GM23338 (cell line): ENCODE measurements at regions not wholly inside any gene's neighbourhood (a gene's known extent, or its start where the extent isn't known, plus 50 kb on each side); places are given as distances from the start of the nearest gene placed in this dataset.

Experiments used
- ATAC-seq: fragments of 200-7000 bp; cut with Tn5 transposase; 3 replicates; pipeline ENCODE4 v1.9.1; 2020
- DNase-seq: peaks from one replicate; pipeline ENCODE4 v3.0.0-alpha.2; 2015; ENCODE audit warnings: low spot score
- H2AFZ ChIP-seq: fragments of 200-600 bp; sonication (generic); 2 replicates; pipeline ENCODE4 v1.8.0; 2016; ENCODE audit warnings: antibody characterized with exemption, mild to moderate bottlenecking, moderate library complexity
- H3F3A ChIP-seq: fragments of 200-600 bp; sonication (generic); replicated peaks from 2 replicates; pipeline ENCODE4 v1.8.0; 2017; ENCODE audit warnings: antibody characterized with exemption, mixed run types, low read depth
- H3K27ac ChIP-seq: fragments of 200-600 bp; sonication (generic); 2 replicates; pipeline ENCODE4 v1.6.1; 2016; ENCODE audit warnings: low read depth
- H3K27me3 ChIP-seq: fragments of 200-600 bp; sonication (generic); 2 replicates; pipeline ENCODE4 v1.8.0; 2016; ENCODE audit warnings: mild to moderate bottlenecking, mixed run types, moderate library complexity; ENCODE audit not compliant: insufficient read depth
- H3K36me3 ChIP-seq: fragments of 200-600 bp; sonication (generic); 2 replicates; pipeline ENCODE4 v1.8.0; 2016; ENCODE audit warnings: mild to moderate bottlenecking; ENCODE audit not compliant: insufficient read depth
- H3K4me1 ChIP-seq: fragments of 200-600 bp; sonication (generic); 2 replicates; pipeline ENCODE4 v1.8.0; 2016; ENCODE audit warnings: mild to moderate bottlenecking, moderate library complexity; ENCODE audit not compliant: insufficient read depth
- H3K4me2 ChIP-seq: fragments of 200-600 bp; sonication (generic); 2 replicates; pipeline ENCODE4 v1.7.1; 2017; ENCODE audit warnings: mixed run types
- H3K4me3 ChIP-seq: fragments of 200-600 bp; sonication (generic); 2 replicates; pipeline ENCODE4 v1.6.1; 2016; ENCODE audit warnings: mixed run types
- H3K79me2 ChIP-seq: fragments of 200-600 bp; sonication (generic); replicated peaks from 2 replicates; pipeline ENCODE4 v1.8.0; 2017; ENCODE audit warnings: mild to moderate bottlenecking; ENCODE audit not compliant: insufficient read depth
- H3K9me2 ChIP-seq: fragments of 200-600 bp; sonication (generic); 2 replicates; pipeline ENCODE4 v1.8.0; 2017; ENCODE audit not compliant: insufficient read depth
- H4K20me1 ChIP-seq: fragments of 200-600 bp; sonication (generic); replicated peaks from 2 replicates; pipeline ENCODE4 v1.8.0; 2017; ENCODE audit warnings: mild to moderate bottlenecking; ENCODE audit not compliant: insufficient read depth
- H3K27ac Mint-ChIP-seq: 2 replicates; pipeline ENCODE4 v1.8.0; 2020; ENCODE audit warnings: inconsistent platforms, mild to moderate bottlenecking, moderate library complexity, mixed read lengths
- H3K27me3 Mint-ChIP-seq: 3 replicates; pipeline ENCODE4 v1.8.0; 2022; ENCODE audit warnings: low read depth, mild to moderate bottlenecking, moderate library complexity, mixed read lengths, inconsistent platforms; ENCODE audit not compliant: insufficient read depth, poor library complexity
- H3K36me3 Mint-ChIP-seq: 3 replicates; pipeline ENCODE4 v1.8.0; 2021; ENCODE audit warnings: low read depth, mild to moderate bottlenecking, inconsistent platforms, moderate library complexity, mixed read lengths
- H3K4me1 Mint-ChIP-seq: 3 replicates; pipeline ENCODE4 v1.8.0; 2020; ENCODE audit warnings: mild to moderate bottlenecking, inconsistent platforms, mixed read lengths
- H3K4me3 Mint-ChIP-seq: 3 replicates; pipeline ENCODE4 v1.8.0; 2021; ENCODE audit warnings: moderate library complexity, mild to moderate bottlenecking, inconsistent platforms, mixed read lengths
- H3K9me3 Mint-ChIP-seq: 3 replicates; pipeline ENCODE4 v1.8.0; 2020; ENCODE audit warnings: moderate library complexity, mild to moderate bottlenecking, inconsistent platforms, mixed read lengths
- EZH2 ChIP-seq: fragments of 200-600 bp; sonication (generic); IDR thresholded peaks from one replicate; pipeline ENCODE4 v1.8.0; 2017; ENCODE audit warnings: antibody characterized with exemption, mild to moderate bottlenecking, low read depth; ENCODE audit not compliant: unreplicated experiment
- JUNB ChIP-seq: IDR thresholded peaks from one replicate; pipeline ENCODE4 v1.6.1; 2016; ENCODE audit warnings: antibody characterized with exemption; ENCODE audit not compliant: unreplicated experiment
- NANOG ChIP-seq: IDR thresholded peaks from 2 replicates; pipeline ENCODE4 v1.6.1; 2016; ENCODE audit warnings: antibody characterized with exemption, borderline replicate concordance
- STAT1 ChIP-seq: IDR thresholded peaks from one replicate; pipeline ENCODE4 v1.6.1; 2016; ENCODE audit warnings: antibody characterized with exemption; ENCODE audit not compliant: unreplicated experiment
- ZNF114 ChIP-seq: fragments of 250-450 bp; sonication (Bioruptor Pico); IDR thresholded peaks from 2 replicates; pipeline ENCODE4 v1.5.0; 2020; ENCODE audit warnings: mild to moderate bottlenecking, moderate library complexity
- TF ChIP-seq, protein P1 (sequence below): fragments of 250-450 bp; sonication (Bioruptor Pico); IDR thresholded peaks from 2 replicates; pipeline ENCODE4 v1.5.0; 2020; ENCODE audit warnings: mild to moderate bottlenecking, moderate library complexity
- TF ChIP-seq, protein P2 (sequence below): IDR thresholded peaks from one replicate; pipeline ENCODE4 v1.6.1; 2018; ENCODE audit warnings: antibody characterized with exemption; ENCODE audit not compliant: unreplicated experiment
- TF ChIP-seq, protein P3 (sequence below), 2 experiments: fragments of 200-600 bp in 1 of 2; sonication (generic) in 1 of 2; conservative IDR thresholded peaks; 2 replicates each; pipeline versions ENCODE4 v1.5.1 to v1.6.1; 2016 to 2017; ENCODE audit warnings: antibody characterized with exemption in 2 of 2, low read depth in 2 of 2, mild to moderate bottlenecking in 2 of 2, moderate library complexity in 1 of 2

DNA sequence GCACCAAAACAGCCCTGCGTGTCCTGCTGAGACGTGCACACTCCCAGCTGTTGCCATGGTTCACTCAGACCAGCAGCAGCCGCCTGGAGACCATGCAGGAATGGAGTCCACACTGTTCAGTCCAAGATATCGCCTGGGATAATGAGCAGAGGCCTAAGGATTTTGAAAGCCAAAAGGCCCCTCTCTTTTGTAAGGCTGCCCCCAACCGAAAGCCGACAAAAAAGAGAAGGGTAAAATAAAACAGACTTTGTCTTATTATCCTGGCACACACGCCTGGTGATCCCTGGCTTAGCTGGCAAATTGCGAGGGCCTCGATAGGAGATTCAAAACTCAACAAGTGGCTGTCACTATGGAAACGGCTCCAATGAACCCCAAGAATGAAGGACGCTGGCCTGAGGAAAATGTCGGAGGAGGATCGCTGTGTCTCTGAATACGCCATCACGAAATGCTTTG is 263.6 kb downstream of the SKIDA1 start:
- Mint-ChIP-seq H3K4me3 (no peak overlapping the region), H3K4me1 (peaks cover 16% of the 10 kb centered on the region), H3K27ac (no peak overlapping the region), H3K36me3 (0 out of 3 replicates have a peak, but pooled peaks cover 6% of the 10 kb centered on the region), H3K27me3 (peaks cover 4% of the 10 kb centered on the region), H3K9me3 (no peaks in the 10 kb centered on the region; the same call in 2 of the 3 replicates)
- Histone ChIP-seq H2AFZ (peak overlapping the region; percentile 5; the same call in 1 of the 2 replicates), H3K36me3 (no peaks in the 10 kb centered on the region; the same call in 1 of the 2 replicates), H3K9me2 (no peaks in the 10 kb centered on the region), H3K27ac (no peak overlapping the region), H3K4me2 (no peak overlapping the region), H3K4me3 (no peak overlapping the region), H4K20me1 (no peaks in the 10 kb centered on the region), H3K27me3 (no peaks in the 10 kb centered on the region), H3K79me2 (no peaks in the 10 kb centered on the region), H3F3A (no peaks in the 10 kb centered on the region), H3K4me1 (peaks cover 8% of the 10 kb centered on the region; the same call in 1 of the 2 replicates)
- no peak; the same call in 2 of the 3 replicates for ATAC-seq
- TF ChIP-seq JUNB = no peak
- no peak for TF ChIP-seq STAT1
- no peak for DNase-seq

DNA sequence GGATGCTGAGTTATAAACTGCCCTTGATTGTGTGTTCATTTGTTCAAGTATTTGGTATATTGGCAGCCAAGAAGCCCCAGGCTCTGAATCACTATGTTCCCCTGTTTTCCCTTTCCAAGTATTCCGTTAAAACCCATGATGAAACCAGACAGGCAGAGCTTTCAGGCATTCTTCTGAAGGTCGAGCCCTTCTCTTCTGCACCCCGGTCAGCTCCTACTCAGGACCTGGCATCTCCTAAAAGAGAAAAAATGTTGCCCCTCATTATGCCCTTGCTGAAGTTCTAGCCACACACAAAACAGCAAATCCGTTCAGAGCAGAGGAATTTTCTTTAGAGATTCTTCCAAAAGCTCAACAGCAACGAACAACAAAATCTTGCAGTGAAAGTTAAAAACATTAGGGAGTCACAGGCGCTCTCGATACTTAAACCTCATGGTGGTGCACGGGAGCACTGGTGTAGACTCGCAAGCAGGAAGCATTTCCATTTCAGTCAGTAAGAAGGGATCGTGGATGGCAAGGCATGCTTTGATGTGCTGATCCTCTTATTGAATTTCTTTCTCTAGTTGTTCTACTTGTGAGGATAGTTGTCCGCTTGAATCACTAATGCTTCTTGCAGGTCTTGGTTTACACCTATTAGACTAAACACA is 264.9 kb downstream of the SKIDA1 start:
- Histone ChIP-seq H3K36me3 (no peaks in the 10 kb centered on the region; the same call in 1 of the 2 replicates), H3K4me3 (no peak overlapping the region), H4K20me1 (no peaks in the 10 kb centered on the region), H3K4me2 (no peak overlapping the region), H3K79me2 (no peaks in the 10 kb centered on the region), H3F3A (no peaks in the 10 kb centered on the region), H3K4me1 (peaks cover 8% of the 10 kb centered on the region; the same call in 1 of the 2 replicates), H3K27me3 (no peaks in the 10 kb centered on the region), H3K27ac (no peak overlapping the region), H3K9me2 (no peaks in the 10 kb centered on the region), H2AFZ (no peak overlapping the region)
- ATAC-seq (peak; percentile 83), DNase-seq (peak; percentile 54)
- Mint-ChIP-seq H3K27me3 (peaks cover 1% of the 10 kb centered on the region), H3K9me3 (no peaks in the 10 kb centered on the region; the same call in 2 of the 3 replicates), H3K4me1 (peaks cover 16% of the 10 kb centered on the region), H3K27ac (no peak overlapping the region), H3K36me3 (no peaks in the 10 kb centered on the region), H3K4me3 (no peak overlapping the region)
- TF ChIP-seq, protein P1, sequence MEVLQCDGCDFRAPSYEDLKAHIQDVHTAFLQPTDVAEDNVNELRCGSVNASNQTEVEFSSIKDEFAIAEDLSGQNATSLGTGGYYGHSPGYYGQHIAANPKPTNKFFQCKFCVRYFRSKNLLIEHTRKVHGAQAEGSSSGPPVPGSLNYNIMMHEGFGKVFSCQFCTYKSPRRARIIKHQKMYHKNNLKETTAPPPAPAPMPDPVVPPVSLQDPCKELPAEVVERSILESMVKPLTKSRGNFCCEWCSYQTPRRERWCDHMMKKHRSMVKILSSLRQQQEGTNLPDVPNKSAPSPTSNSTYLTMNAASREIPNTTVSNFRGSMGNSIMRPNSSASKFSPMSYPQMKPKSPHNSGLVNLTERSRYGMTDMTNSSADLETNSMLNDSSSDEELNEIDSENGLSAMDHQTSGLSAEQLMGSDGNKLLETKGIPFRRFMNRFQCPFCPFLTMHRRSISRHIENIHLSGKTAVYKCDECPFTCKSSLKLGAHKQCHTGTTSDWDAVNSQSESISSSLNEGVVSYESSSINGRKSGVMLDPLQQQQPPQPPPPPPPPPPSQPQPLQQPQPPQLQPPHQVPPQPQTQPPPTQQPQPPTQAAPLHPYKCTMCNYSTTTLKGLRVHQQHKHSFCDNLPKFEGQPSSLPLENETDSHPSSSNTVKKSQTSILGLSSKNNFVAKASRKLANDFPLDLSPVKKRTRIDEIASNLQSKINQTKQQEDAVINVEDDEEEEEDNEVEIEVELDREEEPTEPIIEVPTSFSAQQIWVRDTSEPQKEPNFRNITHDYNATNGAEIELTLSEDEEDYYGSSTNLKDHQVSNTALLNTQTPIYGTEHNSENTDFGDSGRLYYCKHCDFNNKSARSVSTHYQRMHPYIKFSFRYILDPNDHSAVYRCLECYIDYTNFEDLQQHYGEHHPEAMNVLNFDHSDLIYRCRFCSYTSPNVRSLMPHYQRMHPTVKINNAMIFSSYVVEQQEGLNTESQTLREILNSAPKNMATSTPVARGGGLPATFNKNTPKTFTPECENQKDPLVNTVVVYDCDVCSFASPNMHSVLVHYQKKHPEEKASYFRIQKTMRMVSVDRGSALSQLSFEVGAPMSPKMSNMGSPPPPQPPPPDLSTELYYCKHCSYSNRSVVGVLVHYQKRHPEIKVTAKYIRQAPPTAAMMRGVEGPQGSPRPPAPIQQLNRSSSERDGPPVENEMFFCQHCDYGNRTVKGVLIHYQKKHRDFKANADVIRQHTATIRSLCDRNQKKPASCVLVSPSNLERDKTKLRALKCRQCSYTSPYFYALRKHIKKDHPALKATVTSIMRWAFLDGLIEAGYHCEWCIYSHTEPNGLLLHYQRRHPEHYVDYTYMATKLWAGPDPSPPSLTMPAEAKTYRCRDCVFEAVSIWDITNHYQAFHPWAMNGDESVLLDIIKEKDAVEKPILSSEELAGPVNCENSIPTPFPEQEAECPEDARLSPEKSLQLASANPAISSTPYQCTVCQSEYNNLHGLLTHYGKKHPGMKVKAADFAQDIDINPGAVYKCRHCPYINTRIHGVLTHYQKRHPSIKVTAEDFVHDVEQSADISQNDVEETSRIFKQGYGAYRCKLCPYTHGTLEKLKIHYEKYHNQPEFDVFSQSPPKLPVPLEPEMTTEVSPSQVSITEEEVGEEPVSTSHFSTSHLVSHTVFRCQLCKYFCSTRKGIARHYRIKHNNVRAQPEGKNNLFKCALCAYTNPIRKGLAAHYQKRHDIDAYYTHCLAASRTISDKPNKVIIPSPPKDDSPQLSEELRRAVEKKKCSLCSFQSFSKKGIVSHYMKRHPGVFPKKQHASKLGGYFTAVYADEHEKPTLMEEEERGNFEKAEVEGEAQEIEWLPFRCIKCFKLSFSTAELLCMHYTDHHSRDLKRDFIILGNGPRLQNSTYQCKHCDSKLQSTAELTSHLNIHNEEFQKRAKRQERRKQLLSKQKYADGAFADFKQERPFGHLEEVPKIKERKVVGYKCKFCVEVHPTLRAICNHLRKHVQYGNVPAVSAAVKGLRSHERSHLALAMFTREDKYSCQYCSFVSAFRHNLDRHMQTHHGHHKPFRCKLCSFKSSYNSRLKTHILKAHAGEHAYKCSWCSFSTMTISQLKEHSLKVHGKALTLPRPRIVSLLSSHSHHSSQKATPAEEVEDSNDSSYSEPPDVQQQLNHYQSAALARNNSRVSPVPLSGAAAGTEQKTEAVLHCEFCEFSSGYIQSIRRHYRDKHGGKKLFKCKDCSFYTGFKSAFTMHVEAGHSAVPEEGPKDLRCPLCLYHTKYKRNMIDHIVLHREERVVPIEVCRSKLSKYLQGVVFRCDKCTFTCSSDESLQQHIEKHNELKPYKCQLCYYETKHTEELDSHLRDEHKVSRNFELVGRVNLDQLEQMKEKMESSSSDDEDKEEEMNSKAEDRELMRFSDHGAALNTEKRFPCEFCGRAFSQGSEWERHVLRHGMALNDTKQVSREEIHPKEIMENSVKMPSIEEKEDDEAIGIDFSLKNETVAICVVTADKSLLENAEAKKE (CRISPR knock-in tag) = no peak
- TF ChIP-seq NANOG = no peak
- TF ChIP-seq EZH2 = no peak
- TF ChIP-seq, protein P2, sequence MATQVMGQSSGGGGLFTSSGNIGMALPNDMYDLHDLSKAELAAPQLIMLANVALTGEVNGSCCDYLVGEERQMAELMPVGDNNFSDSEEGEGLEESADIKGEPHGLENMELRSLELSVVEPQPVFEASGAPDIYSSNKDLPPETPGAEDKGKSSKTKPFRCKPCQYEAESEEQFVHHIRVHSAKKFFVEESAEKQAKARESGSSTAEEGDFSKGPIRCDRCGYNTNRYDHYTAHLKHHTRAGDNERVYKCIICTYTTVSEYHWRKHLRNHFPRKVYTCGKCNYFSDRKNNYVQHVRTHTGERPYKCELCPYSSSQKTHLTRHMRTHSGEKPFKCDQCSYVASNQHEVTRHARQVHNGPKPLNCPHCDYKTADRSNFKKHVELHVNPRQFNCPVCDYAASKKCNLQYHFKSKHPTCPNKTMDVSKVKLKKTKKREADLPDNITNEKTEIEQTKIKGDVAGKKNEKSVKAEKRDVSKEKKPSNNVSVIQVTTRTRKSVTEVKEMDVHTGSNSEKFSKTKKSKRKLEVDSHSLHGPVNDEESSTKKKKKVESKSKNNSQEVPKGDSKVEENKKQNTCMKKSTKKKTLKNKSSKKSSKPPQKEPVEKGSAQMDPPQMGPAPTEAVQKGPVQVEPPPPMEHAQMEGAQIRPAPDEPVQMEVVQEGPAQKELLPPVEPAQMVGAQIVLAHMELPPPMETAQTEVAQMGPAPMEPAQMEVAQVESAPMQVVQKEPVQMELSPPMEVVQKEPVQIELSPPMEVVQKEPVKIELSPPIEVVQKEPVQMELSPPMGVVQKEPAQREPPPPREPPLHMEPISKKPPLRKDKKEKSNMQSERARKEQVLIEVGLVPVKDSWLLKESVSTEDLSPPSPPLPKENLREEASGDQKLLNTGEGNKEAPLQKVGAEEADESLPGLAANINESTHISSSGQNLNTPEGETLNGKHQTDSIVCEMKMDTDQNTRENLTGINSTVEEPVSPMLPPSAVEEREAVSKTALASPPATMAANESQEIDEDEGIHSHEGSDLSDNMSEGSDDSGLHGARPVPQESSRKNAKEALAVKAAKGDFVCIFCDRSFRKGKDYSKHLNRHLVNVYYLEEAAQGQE = no peak
- TF ChIP-seq, protein P3, sequence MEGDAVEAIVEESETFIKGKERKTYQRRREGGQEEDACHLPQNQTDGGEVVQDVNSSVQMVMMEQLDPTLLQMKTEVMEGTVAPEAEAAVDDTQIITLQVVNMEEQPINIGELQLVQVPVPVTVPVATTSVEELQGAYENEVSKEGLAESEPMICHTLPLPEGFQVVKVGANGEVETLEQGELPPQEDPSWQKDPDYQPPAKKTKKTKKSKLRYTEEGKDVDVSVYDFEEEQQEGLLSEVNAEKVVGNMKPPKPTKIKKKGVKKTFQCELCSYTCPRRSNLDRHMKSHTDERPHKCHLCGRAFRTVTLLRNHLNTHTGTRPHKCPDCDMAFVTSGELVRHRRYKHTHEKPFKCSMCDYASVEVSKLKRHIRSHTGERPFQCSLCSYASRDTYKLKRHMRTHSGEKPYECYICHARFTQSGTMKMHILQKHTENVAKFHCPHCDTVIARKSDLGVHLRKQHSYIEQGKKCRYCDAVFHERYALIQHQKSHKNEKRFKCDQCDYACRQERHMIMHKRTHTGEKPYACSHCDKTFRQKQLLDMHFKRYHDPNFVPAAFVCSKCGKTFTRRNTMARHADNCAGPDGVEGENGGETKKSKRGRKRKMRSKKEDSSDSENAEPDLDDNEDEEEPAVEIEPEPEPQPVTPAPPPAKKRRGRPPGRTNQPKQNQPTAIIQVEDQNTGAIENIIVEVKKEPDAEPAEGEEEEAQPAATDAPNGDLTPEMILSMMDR (conservative IDR thresholded peaks at IDR 0.05; ENCODE audit: low read depth in 2 of 2) = peak in 1 of 2 experiments; percentile 22; a peak in 1 of 4 replicates
- TF ChIP-seq ZNF114 (CRISPR knock-in tag) = no peak
